GM18507 (cell line): ENCODE measurements at regions not wholly inside any gene's neighbourhood (a gene's known extent, or its start where the extent isn't known, plus 50 kb on each side); places are given as distances from the start of the nearest gene placed in this dataset.
"Not testable (repeated sequence)": the region's sequence is repeated elsewhere in the genome, so short reads cannot be mapped to it uniquely, and the experiment has no call there.

Experiments used
- DNase-seq: peaks from one replicate; pipeline ENCODE4 v3.0.0; 2011; ENCODE audit warnings: low read depth; ENCODE audit not compliant: insufficient read length; ENCODE audit errors: extremely low spot score
- FAIRE-seq: peaks from 2 replicates; lab custom pipeline; 2011; peaks lifted over from hg19 to GRCh38; lab: Jason Lieb, UNC

- not testable (repeated sequence) for DNase-seq, FAIRE-seq
Observed at GRCh38 chr1:206256935-206257334, 53.6 kb downstream of the SRGAP2 start.

GRCh38 chr1:206261473-206261872 is 58.1 kb downstream of the SRGAP2 start:
- FAIRE-seq, DNase-seq: not testable (repeated sequence)

GRCh38 chr1:206262424-206262823 is 59.1 kb downstream of the SRGAP2 start:
- not testable (repeated sequence) for DNase-seq, FAIRE-seq

- DNase-seq, FAIRE-seq: not testable (repeated sequence)
Observed at GRCh38 chr1:206264916-206265315, 61.6 kb downstream of the SRGAP2 start.

GRCh38 chr1:206271153-206271552 is 67.8 kb downstream of the SRGAP2 start:
- not testable (repeated sequence) for DNase-seq, FAIRE-seq

GRCh38 chr1:206273104-206273503 is 69.8 kb downstream of the SRGAP2 start:
- not testable (repeated sequence) for FAIRE-seq, DNase-seq

GRCh38 chr1:206276143-206276542 is 72.8 kb downstream of the SRGAP2 start:
- not testable (repeated sequence) for FAIRE-seq, DNase-seq

- FAIRE-seq, DNase-seq: not testable (repeated sequence)
Observed at GRCh38 chr1:206278683-206279082, 75.3 kb downstream of the SRGAP2 start.

- not testable (repeated sequence) for DNase-seq
Observed at GRCh38 chr1:206280683-206281082, 77.3 kb downstream of the SRGAP2 start.

GRCh38 chr1:206281912-206282654 is 78.7 kb downstream of the SRGAP2 start:
- DNase-seq, FAIRE-seq: not testable (repeated sequence)

More at GRCh38 chr1:206280683-206281082, 77.3 kb downstream of the SRGAP2 start:
- FAIRE-seq = not testable (repeated sequence)

GRCh38 chr1:206285024-206285960 is 82.0 kb downstream of the SRGAP2 start:
- FAIRE-seq, DNase-seq: not testable (repeated sequence)

GRCh38 chr1:206287759-206288158 is 84.4 kb downstream of the SRGAP2 start:
- not testable (repeated sequence) for FAIRE-seq, DNase-seq

- FAIRE-seq, DNase-seq: not testable (repeated sequence)
Observed at GRCh38 chr1:206288453-206288852, 85.1 kb downstream of the SRGAP2 start.

- DNase-seq, FAIRE-seq: not testable (repeated sequence)
Observed at GRCh38 chr1:206297145-206298031, 94.0 kb downstream of the SRGAP2 start.

- not testable (repeated sequence) for DNase-seq, FAIRE-seq
Observed at GRCh38 chr1:206298032-206298392, 94.7 kb downstream of the SRGAP2 start.

GRCh38 chr1:206299181-206299791 is 95.9 kb downstream of the SRGAP2 start:
- not testable (repeated sequence) for DNase-seq, FAIRE-seq

GRCh38 chr1:206299942-206300341 is 96.6 kb downstream of the SRGAP2 start:
- DNase-seq, FAIRE-seq: not testable (repeated sequence)

GRCh38 chr1:206302056-206302455 is 98.7 kb downstream of the SRGAP2 start:
- not testable (repeated sequence) for FAIRE-seq, DNase-seq
